Smooth muscle cell (in vitro differentiated cells): ENCODE measurements at regions not wholly inside any gene's neighbourhood (a gene's known extent, or its start where the extent isn't known, plus 50 kb on each side); places are given as distances from the start of the nearest gene placed in this dataset.

Experiments used
- DNase-seq: peaks from one replicate; lab custom pipeline; 2025; ENCODE audit not compliant: unreplicated experiment; lab: John Stamatoyannopoulos, UW
- H2AFZ ChIP-seq: fragments of 200-600 bp; sonication (generic); 2 replicates; pipeline ENCODE4 v1.6.0; 2016; ENCODE audit warnings: antibody characterized with exemption, low read depth, mild to moderate bottlenecking
- H3F3A ChIP-seq: fragments of 200-600 bp; sonication (generic); 2 replicates; pipeline ENCODE4 v1.6.0; 2017; ENCODE audit warnings: antibody characterized with exemption, low read depth
- H3K27ac ChIP-seq: fragments of 200-600 bp; sonication (generic); 2 replicates; pipeline ENCODE4 v1.5.1; 2016; ENCODE audit warnings: low read depth, mild to moderate bottlenecking
- H3K27me3 ChIP-seq: fragments of 200-600 bp; sonication (generic); 2 replicates; pipeline ENCODE4 v1.6.1; 2016; ENCODE audit warnings: low read depth, mild to moderate bottlenecking
- H3K36me3 ChIP-seq: fragments of 200-600 bp; sonication (generic); 2 replicates; pipeline ENCODE4 v1.5.1; 2016; ENCODE audit warnings: low read depth
- H3K4me1 ChIP-seq: fragments of 200-600 bp; sonication (generic); 2 replicates; pipeline ENCODE4 v1.5.1; 2016; ENCODE audit warnings: low read depth
- H3K4me2 ChIP-seq: fragments of 200-600 bp; sonication (generic); 2 replicates; pipeline ENCODE4 v1.6.0; 2016; ENCODE audit warnings: mild to moderate bottlenecking
- H3K4me3 ChIP-seq: fragments of 200-600 bp; sonication (generic); 2 replicates; pipeline ENCODE4 v1.5.1; 2016; ENCODE audit warnings: mild to moderate bottlenecking
- H3K79me2 ChIP-seq: fragments of 200-600 bp; sonication (generic); 2 replicates; pipeline ENCODE4 v1.6.0; 2016; ENCODE audit warnings: low read depth, mild to moderate bottlenecking
- H3K9ac ChIP-seq: fragments of 200-600 bp; sonication (generic); 2 replicates; pipeline ENCODE4 v1.6.0; 2016; ENCODE audit warnings: low read depth
- H3K9me3 ChIP-seq: fragments of 200-600 bp; sonication (generic); replicated peaks from 2 replicates; pipeline ENCODE4 v1.5.1; 2016; ENCODE audit warnings: low read depth
- H4K20me1 ChIP-seq: fragments of 200-600 bp; sonication (generic); 2 replicates; pipeline ENCODE4 v1.6.0; 2016; ENCODE audit warnings: low read depth
- WGBS: methylation state at CpG from one replicate; pipeline ENCODE4 v1.1.7; 2016; ENCODE audit warnings: low lambda C conversion rate; 5-methylcytosine and 5-hydroxymethylcytosine counted together
- TF ChIP-seq, protein P1 (sequence below): fragments of 200-600 bp; sonication (generic); IDR thresholded peaks from 2 replicates; pipeline ENCODE4 v1.5.1; 2017; ENCODE audit warnings: borderline replicate concordance, mild to moderate bottlenecking, antibody characterized with exemption; ENCODE audit not compliant: insufficient read depth, poor library complexity, severe bottlenecking

- H3K9ac ChIP-seq, result no peak overlapping the region
- TF ChIP-seq, protein P1, sequence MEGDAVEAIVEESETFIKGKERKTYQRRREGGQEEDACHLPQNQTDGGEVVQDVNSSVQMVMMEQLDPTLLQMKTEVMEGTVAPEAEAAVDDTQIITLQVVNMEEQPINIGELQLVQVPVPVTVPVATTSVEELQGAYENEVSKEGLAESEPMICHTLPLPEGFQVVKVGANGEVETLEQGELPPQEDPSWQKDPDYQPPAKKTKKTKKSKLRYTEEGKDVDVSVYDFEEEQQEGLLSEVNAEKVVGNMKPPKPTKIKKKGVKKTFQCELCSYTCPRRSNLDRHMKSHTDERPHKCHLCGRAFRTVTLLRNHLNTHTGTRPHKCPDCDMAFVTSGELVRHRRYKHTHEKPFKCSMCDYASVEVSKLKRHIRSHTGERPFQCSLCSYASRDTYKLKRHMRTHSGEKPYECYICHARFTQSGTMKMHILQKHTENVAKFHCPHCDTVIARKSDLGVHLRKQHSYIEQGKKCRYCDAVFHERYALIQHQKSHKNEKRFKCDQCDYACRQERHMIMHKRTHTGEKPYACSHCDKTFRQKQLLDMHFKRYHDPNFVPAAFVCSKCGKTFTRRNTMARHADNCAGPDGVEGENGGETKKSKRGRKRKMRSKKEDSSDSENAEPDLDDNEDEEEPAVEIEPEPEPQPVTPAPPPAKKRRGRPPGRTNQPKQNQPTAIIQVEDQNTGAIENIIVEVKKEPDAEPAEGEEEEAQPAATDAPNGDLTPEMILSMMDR, result no peak
- H3K27me3 ChIP-seq, result peaks cover 6% of the 10 kb centered on the region
- H2AFZ ChIP-seq, result no peak overlapping the region
- no peaks in the 10 kb centered on the region for H3K79me2 ChIP-seq
- no peak for DNase-seq
- no peak overlapping the region for H3K4me3 ChIP-seq
- H4K20me1 ChIP-seq, result no peaks in the 10 kb centered on the region
- no peaks in the 10 kb centered on the region for H3F3A ChIP-seq
- H3K9me3 ChIP-seq, result no peaks in the 10 kb centered on the region
- H3K36me3 ChIP-seq, result no peaks in the 10 kb centered on the region
- no peaks in the 10 kb centered on the region for H3K4me1 ChIP-seq
- 57% methylated on average over 2 of the region's 2 CpGs for WGBS
- no peak overlapping the region for H3K4me2 ChIP-seq
- H3K27ac ChIP-seq, result no peak overlapping the region
These were observed 422.8 kb upstream of the CCL2 start for GRCh38 chr17:33832262-33832661.

DNA sequence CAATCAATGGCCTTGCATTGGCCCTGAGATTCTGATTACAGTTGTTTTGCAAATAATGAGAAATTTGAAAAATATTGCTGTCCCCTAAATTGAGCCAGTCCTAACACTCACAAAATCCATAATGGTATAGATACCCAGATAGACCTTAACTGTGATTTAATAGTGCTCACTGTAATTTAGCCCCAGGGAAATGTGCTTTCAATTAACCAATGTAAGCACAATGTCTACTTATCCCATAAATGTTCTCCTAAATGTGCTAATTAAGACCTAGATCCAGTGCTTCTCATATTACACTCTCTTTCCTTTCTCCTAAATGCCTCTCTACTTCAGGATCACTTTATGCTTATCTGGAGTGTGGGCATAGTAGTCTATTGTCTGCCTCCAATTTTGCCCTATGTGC, 417.8 kb upstream of the CCL2 start:
- Histone ChIP-seq H2AFZ (no peak overlapping the region), H3K4me2 (no peak overlapping the region)

GRCh38 chr17:33838281-33838680, 416.8 kb upstream of the CCL2 start:
- WGBS, result 80% methylated on average over 2 of the region's 2 CpGs
- H3K9ac ChIP-seq, result no peak overlapping the region
- no peak overlapping the region for H2AFZ ChIP-seq
- no peaks in the 10 kb centered on the region for H3F3A ChIP-seq
- DNase-seq, result no peak
- no peak overlapping the region for H3K4me3 ChIP-seq
- peaks cover 25% of the 10 kb centered on the region for H3K27me3 ChIP-seq
- no peak overlapping the region for H3K4me2 ChIP-seq
- H3K9me3 ChIP-seq, result no peaks in the 10 kb centered on the region
- no peaks in the 10 kb centered on the region for H3K79me2 ChIP-seq
- H3K27ac ChIP-seq, result no peak overlapping the region
- H3K4me1 ChIP-seq, result no peaks in the 10 kb centered on the region
- no peaks in the 10 kb centered on the region for H3K36me3 ChIP-seq
- H4K20me1 ChIP-seq, result no peaks in the 10 kb centered on the region
- TF ChIP-seq, protein P1, result no peak

More for the DNA sequence above, 417.8 kb upstream of the CCL2 start:
- no peaks in the 10 kb centered on the region for H3K36me3 ChIP-seq
- H3K79me2 ChIP-seq, result no peaks in the 10 kb centered on the region
- no peaks in the 10 kb centered on the region for H3F3A ChIP-seq
- no peaks in the 10 kb centered on the region for H4K20me1 ChIP-seq
- TF ChIP-seq, protein P1, result no peak
- H3K9me3 ChIP-seq, result no peaks in the 10 kb centered on the region
- no peak for DNase-seq
- no peak overlapping the region for H3K4me3 ChIP-seq
- H3K27me3 ChIP-seq, result peaks cover 20% of the 10 kb centered on the region
- no peak overlapping the region for H3K27ac ChIP-seq
- H3K4me1 ChIP-seq, result no peaks in the 10 kb centered on the region
- H3K9ac ChIP-seq, result no peak overlapping the region

- Histone ChIP-seq H3K27ac (no peak overlapping the region), H3K27me3 (peaks cover 32% of the 10 kb centered on the region), H3K4me2 (no peak overlapping the region), H3K36me3 (no peaks in the 10 kb centered on the region), H3K4me1 (no peaks in the 10 kb centered on the region), H3K4me3 (no peak overlapping the region), H3K9ac (no peak overlapping the region), H3K79me2 (no peaks in the 10 kb centered on the region), H3K9me3 (no peaks in the 10 kb centered on the region), H4K20me1 (no peaks in the 10 kb centered on the region), H3F3A (no peaks in the 10 kb centered on the region), H2AFZ (no peak overlapping the region)
- TF ChIP-seq, protein P1, result no peak
- WGBS, result 53% methylated on average over 4 of the region's 4 CpGs
- no peak for DNase-seq
These were observed 407.2 kb upstream of the CCL2 start for GRCh38 chr17:33847900-33848299.
